ENCODE measurements at regions not wholly inside any gene's neighbourhood (a gene's known extent, or its start where the extent isn't known, plus 50 kb on each side); places are given as distances from the start of the nearest gene placed in this dataset.
A peak's percentile ranks its signal among the peaks of the same experiment; 100 is the strongest.

DNA sequence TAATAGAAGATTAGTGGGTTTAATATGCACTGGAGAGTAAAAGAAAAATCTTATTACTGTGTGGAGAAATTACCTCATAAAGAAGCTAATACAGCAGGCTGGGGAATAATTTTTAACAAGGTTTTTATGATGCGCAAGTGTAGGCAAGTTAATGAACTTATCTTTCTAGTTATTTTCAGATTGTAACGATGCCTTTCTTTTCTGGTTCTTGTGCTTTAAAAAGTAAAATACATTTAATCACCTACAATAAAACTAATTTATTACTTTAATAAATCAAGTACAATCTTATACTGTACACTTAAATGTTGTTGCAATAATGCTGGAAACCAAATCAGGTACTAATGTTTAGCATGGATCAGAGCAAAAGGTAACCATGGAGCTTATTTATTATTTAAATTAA is 266.6 kb downstream of the ZIC1 start:
- no peak for DNase-seq (ENCODE audit: low spot score in 2 of 2)
- Histone ChIP-seq H3K36me3 (no peaks in the 10 kb centered on the region), H3K4me3 (no peak overlapping the region), H3K27ac (no peak overlapping the region), H3K9me3 (no peaks in the 10 kb centered on the region), H3K4me1 (no peaks in the 10 kb centered on the region), H3K27me3 (no peaks in the 10 kb centered on the region)
- TF ChIP-seq, protein P1, sequence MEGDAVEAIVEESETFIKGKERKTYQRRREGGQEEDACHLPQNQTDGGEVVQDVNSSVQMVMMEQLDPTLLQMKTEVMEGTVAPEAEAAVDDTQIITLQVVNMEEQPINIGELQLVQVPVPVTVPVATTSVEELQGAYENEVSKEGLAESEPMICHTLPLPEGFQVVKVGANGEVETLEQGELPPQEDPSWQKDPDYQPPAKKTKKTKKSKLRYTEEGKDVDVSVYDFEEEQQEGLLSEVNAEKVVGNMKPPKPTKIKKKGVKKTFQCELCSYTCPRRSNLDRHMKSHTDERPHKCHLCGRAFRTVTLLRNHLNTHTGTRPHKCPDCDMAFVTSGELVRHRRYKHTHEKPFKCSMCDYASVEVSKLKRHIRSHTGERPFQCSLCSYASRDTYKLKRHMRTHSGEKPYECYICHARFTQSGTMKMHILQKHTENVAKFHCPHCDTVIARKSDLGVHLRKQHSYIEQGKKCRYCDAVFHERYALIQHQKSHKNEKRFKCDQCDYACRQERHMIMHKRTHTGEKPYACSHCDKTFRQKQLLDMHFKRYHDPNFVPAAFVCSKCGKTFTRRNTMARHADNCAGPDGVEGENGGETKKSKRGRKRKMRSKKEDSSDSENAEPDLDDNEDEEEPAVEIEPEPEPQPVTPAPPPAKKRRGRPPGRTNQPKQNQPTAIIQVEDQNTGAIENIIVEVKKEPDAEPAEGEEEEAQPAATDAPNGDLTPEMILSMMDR (IDR thresholded peaks at IDR 0.05): no peak
- TF ChIP-seq EP300 (IDR thresholded peaks at IDR 0.05) (no peak), POLR2A (IDR thresholded peaks at IDR 0.05) (no peak)
- 92 to 94% methylated on average over 2 of the region's 2 CpGs for WGBS, 2 donors

DNA sequence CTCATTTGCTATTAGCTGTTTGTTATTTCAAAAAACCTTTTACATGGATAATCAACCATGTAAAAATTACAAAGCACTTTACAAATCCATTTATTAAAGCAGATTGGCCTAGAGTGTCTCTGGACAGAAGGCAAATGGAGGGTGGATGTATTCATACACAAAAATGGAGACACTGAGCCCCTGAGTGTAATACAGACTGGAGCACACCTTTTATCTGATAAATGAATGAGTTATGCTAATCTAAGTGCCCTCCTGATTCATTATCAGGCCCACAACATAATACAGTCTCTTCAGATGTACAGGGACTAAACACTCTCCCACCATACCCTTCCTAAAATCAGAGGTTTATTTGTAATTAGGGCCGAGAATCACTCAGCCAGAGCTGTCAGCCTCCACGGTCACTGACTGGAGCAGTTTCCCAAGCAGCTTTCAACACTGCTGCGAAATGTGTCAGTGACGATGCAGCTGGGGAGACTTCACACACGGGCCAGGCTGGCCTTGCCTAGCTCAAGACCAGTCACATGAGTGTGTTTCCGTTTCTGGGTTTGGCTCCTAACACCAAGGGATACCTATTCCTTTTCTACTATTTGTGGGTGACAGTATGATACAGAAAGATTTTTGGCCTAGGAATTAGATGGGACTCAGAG is 271.8 kb downstream of the ZIC1 start:
- H3K4me1 ChIP-seq: no peaks in the 10 kb centered on the region
- no peaks in the 10 kb centered on the region for H3K27me3 ChIP-seq
- H3K27ac ChIP-seq: no peak overlapping the region
- peaks cover 0 to 3% (median 0%) of the 10 kb centered on the region in 4 donors for H3K9me3 ChIP-seq
- H3K36me3 ChIP-seq: no peaks in the 10 kb centered on the region
- DNase-seq (ENCODE audit: low spot score in 2 of 2): no peak
- 79 to 84% methylated on average over 6 of the region's 6 CpGs for WGBS, 2 donors
- TF ChIP-seq EP300 (IDR thresholded peaks at IDR 0.05) (no peak), POLR2A (IDR thresholded peaks at IDR 0.05) (no peak)
- TF ChIP-seq, protein P1 (IDR thresholded peaks at IDR 0.05): no peak
- H3K4me3 ChIP-seq: no peak overlapping the region

DNA sequence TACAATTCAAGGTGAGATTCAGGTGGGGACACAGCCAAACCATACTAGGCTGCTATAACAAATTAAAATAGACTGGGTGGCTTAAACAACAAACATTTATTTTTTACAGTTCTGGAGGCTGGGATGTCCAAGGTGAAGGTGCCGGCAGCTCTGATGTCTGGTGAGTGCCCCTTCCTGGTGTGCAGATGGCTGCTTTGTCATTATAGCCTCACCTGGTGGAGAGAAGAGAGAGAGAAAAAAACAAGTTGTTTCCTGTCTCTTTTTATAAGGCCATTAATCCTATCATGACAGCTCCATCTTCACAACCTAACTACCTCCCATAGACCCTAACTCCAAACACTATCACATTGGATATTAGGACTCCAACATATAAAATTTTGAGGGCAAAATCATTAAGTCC is 279.7 kb downstream of the ZIC1 start:
- no peak overlapping the region for H3K4me3 ChIP-seq
- H3K27ac ChIP-seq: no peak overlapping the region
- no peak for DNase-seq (ENCODE audit: low spot score in 2 of 2)
- H3K36me3 ChIP-seq: no peaks in the 10 kb centered on the region
- WGBS, 2 donors: 91 to 100% methylated on average over 1 of the region's 1 CpG
- TF ChIP-seq, protein P1 (IDR thresholded peaks at IDR 0.05): no peak
- TF ChIP-seq EP300 (IDR thresholded peaks at IDR 0.05) (no peak), POLR2A (IDR thresholded peaks at IDR 0.05) (no peak)
- peaks cover 0 to 3% (median 0%) of the 10 kb centered on the region in 4 donors for H3K9me3 ChIP-seq
- no peaks in the 10 kb centered on the region for H3K4me1 ChIP-seq
- H3K27me3 ChIP-seq: no peaks in the 10 kb centered on the region

- Histone ChIP-seq H3K4me3 (no peak overlapping the region), H3K27ac (no peak overlapping the region), H3K36me3 (no peaks in the 10 kb centered on the region), H3K4me1 (peaks cover 0 to 5% (median 0%) of the 10 kb centered on the region in 4 donors), H3K9me3 (no peaks in the 10 kb centered on the region), H3K27me3 (no peaks in the 10 kb centered on the region)
- DNase-seq (ENCODE audit: low spot score in 2 of 2): no peak
- TF ChIP-seq, protein P1 (IDR thresholded peaks at IDR 0.05): no peak
- TF ChIP-seq EP300 (IDR thresholded peaks at IDR 0.05) (no peak), POLR2A (IDR thresholded peaks at IDR 0.05) (no peak)
- WGBS, 2 donors: 64 to 70% methylated on average over 2 of the region's 2 CpGs
These were observed 290.1 kb downstream of the ZIC1 start for GRCh38 chr3:147699175-147699838.

DNA sequence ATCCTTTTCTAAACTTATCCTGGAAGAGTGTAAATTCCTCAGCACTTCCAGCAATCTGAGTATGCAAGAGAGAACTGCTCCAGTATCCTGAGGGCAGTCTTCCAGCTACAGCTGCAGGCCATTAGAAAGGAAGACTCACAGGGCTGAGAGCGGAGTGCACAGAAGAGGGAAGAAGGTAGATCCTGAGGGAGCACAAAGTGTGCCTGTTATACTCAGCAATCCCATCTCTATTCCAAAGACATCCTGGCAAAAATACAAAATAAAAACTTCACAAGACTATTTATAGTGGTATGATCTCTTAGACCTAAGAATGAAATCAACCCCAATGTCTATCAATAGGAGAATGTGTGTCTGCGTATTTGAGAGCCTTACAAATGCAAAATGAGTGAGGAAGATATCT is 292.0 kb downstream of the ZIC1 start:
- Histone ChIP-seq H3K27ac (no peak overlapping the region), H3K36me3 (no peaks in the 10 kb centered on the region), H3K27me3 (no peaks in the 10 kb centered on the region), H3K9me3 (no peaks in the 10 kb centered on the region), H3K4me1 (peaks cover 0 to 5% (median 0%) of the 10 kb centered on the region in 4 donors), H3K4me3 (no peak overlapping the region)
- peak in 1 of 2 donors; percentile 41 for DNase-seq (ENCODE audit: low spot score in 2 of 2)
- 53 to 65% methylated on average over 2 of the region's 2 CpGs for WGBS, 2 donors
- TF ChIP-seq POLR2A (IDR thresholded peaks at IDR 0.05) (no peak), EP300 (IDR thresholded peaks at IDR 0.05) (no peak)
- TF ChIP-seq, protein P1 (IDR thresholded peaks at IDR 0.05): no peak
